Nephron (organoid): ENCODE measurements at regions not wholly inside any gene's neighbourhood (a gene's known extent, or its start where the extent isn't known, plus 50 kb on each side); places are given as distances from the start of the nearest gene placed in this dataset.
A peak's percentile ranks its signal among the peaks of the same experiment; 100 is the strongest.

Experiments
- H3K27ac Mint-ChIP-seq, 3 experiments: 2 replicates each; pipeline ENCODE4 v1.8.0; 2020; ENCODE audit warnings: mixed read lengths in 3 of 3, mild to moderate bottlenecking in 2 of 3, moderate library complexity in 1 of 3
- H3K27me3 Mint-ChIP-seq: 2 replicates; pipeline ENCODE4 v1.8.0; 2021; ENCODE audit warnings: low read depth, mild to moderate bottlenecking, moderate library complexity, mixed read lengths
- H3K36me3 Mint-ChIP-seq: 2 replicates; pipeline ENCODE4 v1.8.0; 2020; ENCODE audit warnings: low read depth, mixed read lengths
- H3K4me1 Mint-ChIP-seq: 2 replicates; pipeline ENCODE4 v1.8.0; 2020; ENCODE audit warnings: mixed read lengths
- H3K4me3 Mint-ChIP-seq, 3 experiments: 2 replicates each; pipeline ENCODE4 v1.8.0; 2020; ENCODE audit warnings: mild to moderate bottlenecking in 3 of 3, mixed read lengths in 3 of 3, moderate library complexity in 2 of 3
- H3K9me3 Mint-ChIP-seq: 2 replicates; pipeline ENCODE4 v1.8.0; 2020; ENCODE audit warnings: mixed read lengths
- TF ChIP-seq, protein P1 (sequence below), 3 experiments: fragments of 200-600 bp; sonication (generic); IDR thresholded peaks; one replicate each; pipeline ENCODE4 v1.5.0; 2021; ENCODE audit warnings: antibody characterized with exemption in 3 of 3; ENCODE audit not compliant: unreplicated experiment in 3 of 3

DNA sequence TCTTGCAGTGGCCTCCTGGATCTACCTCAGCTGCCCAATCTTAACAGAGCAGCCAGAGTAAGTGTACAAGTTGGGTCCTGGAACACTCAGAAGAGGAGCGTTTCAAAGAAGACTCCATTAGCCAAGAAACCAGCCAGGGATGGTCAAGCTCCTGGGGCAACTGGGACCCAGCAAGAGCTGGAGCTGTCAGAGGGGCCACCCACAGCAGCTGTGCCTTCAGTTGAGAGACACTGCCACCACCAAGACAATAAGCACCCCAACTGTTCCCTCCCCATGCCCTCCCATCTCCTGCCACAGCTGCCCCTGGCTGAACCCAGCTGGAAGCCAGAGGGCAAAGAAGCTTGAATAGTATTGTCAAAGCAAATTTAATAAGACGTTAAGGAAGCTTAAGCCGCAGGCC, 110.6 kb upstream of the TLE3 start:
- Mint-ChIP-seq H3K36me3 (no peaks in the 10 kb centered on the region), H3K27me3 (peaks cover 38% of the 10 kb centered on the region), H3K4me3 (no peak overlapping the region), H3K9me3 (peaks cover 3% of the 10 kb centered on the region), H3K27ac (no peak overlapping the region), H3K4me1 (peaks cover 43% of the 10 kb centered on the region)
- TF ChIP-seq, protein P1, sequence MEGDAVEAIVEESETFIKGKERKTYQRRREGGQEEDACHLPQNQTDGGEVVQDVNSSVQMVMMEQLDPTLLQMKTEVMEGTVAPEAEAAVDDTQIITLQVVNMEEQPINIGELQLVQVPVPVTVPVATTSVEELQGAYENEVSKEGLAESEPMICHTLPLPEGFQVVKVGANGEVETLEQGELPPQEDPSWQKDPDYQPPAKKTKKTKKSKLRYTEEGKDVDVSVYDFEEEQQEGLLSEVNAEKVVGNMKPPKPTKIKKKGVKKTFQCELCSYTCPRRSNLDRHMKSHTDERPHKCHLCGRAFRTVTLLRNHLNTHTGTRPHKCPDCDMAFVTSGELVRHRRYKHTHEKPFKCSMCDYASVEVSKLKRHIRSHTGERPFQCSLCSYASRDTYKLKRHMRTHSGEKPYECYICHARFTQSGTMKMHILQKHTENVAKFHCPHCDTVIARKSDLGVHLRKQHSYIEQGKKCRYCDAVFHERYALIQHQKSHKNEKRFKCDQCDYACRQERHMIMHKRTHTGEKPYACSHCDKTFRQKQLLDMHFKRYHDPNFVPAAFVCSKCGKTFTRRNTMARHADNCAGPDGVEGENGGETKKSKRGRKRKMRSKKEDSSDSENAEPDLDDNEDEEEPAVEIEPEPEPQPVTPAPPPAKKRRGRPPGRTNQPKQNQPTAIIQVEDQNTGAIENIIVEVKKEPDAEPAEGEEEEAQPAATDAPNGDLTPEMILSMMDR (IDR thresholded peaks at IDR 0.05; ENCODE audit: unreplicated experiment in 3 of 3), result no peak

DNA sequence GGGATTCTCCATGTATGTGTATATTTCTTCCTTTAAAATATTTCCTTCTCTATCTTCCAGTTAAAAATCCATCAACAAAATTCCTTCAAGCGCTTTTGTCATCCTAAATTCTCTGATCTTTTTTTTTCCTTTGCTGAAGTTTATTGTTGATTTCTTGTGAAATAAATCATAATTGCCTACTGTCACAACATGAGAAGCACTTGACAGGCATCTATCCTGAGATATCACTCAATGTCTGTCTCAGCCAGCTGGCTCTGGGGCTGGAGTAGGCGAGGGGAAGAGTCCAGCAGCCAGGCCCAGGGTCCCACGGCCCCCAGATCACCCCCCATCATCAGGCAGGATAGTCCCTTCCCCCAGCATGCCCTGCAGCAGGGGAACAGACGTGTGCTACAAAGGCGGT, 109.0 kb upstream of the TLE3 start:
- H3K4me1 Mint-ChIP-seq, result peaks cover 41% of the 10 kb centered on the region
- peaks cover 3% of the 10 kb centered on the region for H3K9me3 Mint-ChIP-seq
- peaks cover 30% of the 10 kb centered on the region for H3K27me3 Mint-ChIP-seq
- no peak overlapping the region for H3K4me3 Mint-ChIP-seq
- no peak overlapping the region for H3K27ac Mint-ChIP-seq
- TF ChIP-seq, protein P1 (IDR thresholded peaks at IDR 0.05; ENCODE audit: unreplicated experiment in 3 of 3), result no peak
- H3K36me3 Mint-ChIP-seq, result no peaks in the 10 kb centered on the region

DNA sequence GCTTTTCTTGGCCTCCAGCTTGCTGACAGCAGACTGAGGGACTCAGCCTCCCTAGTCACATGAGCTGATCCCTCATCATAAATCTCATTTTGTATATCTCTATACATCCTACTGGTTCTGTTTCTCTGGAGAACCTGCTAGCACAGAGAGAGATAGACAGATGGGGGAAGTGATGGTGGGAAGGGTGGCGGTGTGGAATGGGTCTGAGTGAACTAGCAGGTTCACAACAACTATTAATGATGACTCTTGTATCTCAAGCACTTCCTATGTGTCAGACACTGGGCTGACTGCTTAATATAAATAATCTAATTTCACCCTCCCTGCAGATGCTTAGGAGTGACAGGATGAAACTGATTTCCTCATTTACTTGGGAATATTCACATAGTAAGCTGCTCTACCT, 106.9 kb upstream of the TLE3 start:
- Mint-ChIP-seq H3K27ac (peak overlapping the region in 2 of 3 experiments; percentile 4 to 39), H3K4me3 (no peak overlapping the region), H3K4me1 (peaks cover 54% of the 10 kb centered on the region), H3K9me3 (no peaks in the 10 kb centered on the region), H3K36me3 (no peaks in the 10 kb centered on the region), H3K27me3 (peaks cover 24% of the 10 kb centered on the region)
- TF ChIP-seq, protein P1 (IDR thresholded peaks at IDR 0.05; ENCODE audit: unreplicated experiment in 3 of 3), result no peak

DNA sequence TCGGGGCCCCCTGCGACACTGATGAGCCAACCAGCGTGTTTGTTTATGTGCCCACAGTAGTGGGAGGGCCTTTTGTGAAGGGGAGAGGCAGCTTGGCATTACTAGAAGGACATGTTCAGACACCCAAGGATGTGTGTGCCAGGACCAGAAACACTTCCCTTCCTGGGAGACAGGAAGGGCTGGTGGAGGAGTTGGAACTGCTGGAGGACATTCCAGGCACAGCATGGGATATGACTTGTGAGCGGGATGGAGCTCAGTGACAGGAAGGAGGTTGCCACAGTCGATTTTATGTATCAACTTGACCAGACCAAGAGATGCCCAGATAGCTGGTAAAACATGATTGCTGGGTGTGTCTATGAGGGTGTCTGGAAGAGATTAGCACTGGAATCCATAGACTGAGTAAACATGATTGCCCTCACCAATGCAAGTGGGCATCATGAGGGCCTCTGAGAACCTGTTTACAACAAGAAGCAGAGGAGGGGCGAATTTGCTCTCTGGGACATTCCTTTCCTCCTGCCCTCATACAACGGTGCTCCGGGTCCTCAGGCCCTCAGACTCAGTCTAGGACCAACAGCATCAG, 106.4 kb upstream of the TLE3 start:
- no peaks in the 10 kb centered on the region for H3K36me3 Mint-ChIP-seq
- peak overlapping the region in 1 of 3 experiments; percentile 39 for H3K27ac Mint-ChIP-seq
- peaks cover 54% of the 10 kb centered on the region for H3K4me1 Mint-ChIP-seq
- H3K9me3 Mint-ChIP-seq, result no peaks in the 10 kb centered on the region
- H3K27me3 Mint-ChIP-seq, result peaks cover 24% of the 10 kb centered on the region
- TF ChIP-seq, protein P1 (IDR thresholded peaks at IDR 0.05; ENCODE audit: unreplicated experiment in 3 of 3), result no peak
- no peak overlapping the region for H3K4me3 Mint-ChIP-seq

DNA sequence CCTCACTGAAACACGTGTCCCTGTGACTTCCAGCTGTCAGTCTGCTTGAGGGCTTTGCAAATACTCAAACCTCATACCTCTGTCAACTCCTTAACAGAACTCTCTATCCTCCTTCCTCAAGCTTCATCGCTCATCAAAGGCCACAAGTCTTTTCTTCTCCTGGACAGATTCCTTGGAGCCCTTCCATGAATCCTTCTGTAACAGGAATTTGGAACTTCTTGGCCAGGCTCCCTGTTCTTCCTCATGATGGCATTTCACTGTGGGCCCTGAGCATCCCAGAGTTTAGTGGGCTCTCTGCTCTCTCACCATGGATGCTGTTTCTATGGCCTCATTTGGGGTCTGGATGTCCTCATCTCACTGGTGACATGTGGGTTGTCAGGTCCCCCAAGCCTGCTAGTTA, 105.0 kb upstream of the TLE3 start:
- TF ChIP-seq, protein P1 (IDR thresholded peaks at IDR 0.05; ENCODE audit: unreplicated experiment in 3 of 3), result no peak
- peak overlapping the region in 1 of 3 experiments; percentile 0 for H3K27ac Mint-ChIP-seq
- H3K4me3 Mint-ChIP-seq, result no peak overlapping the region
- H3K9me3 Mint-ChIP-seq, result no peaks in the 10 kb centered on the region
- H3K4me1 Mint-ChIP-seq, result peaks cover 62% of the 10 kb centered on the region
- no peaks in the 10 kb centered on the region for H3K36me3 Mint-ChIP-seq
- peaks cover 23% of the 10 kb centered on the region for H3K27me3 Mint-ChIP-seq

DNA sequence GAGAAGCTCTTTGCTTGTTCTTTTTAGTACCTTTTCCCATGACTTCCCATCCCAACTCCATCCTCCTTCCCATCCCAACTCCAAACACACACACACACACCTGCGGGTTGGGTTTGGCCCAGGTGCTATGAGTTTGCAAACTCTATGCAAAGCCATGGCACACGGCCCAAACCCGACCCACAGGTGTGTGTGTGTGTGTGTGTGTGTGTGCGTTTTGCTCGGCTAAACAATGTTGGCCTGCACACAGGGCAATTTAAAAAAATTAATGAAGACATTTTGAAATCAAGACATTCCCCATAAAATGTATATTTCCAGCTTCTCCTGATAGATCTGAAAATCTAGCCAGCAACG, 103.7 kb upstream of the TLE3 start:
- no peaks in the 10 kb centered on the region for H3K9me3 Mint-ChIP-seq
- TF ChIP-seq, protein P1 (IDR thresholded peaks at IDR 0.05; ENCODE audit: unreplicated experiment in 3 of 3), result no peak

More for the DNA sequence above, 103.7 kb upstream of the TLE3 start:
- H3K27ac Mint-ChIP-seq, result peak overlapping the region in 2 of 3 experiments; percentile 37 to 78
- no peak overlapping the region for H3K4me3 Mint-ChIP-seq
- H3K27me3 Mint-ChIP-seq, result peaks cover 25% of the 10 kb centered on the region
- peaks cover 68% of the 10 kb centered on the region for H3K4me1 Mint-ChIP-seq
- H3K36me3 Mint-ChIP-seq, result no peaks in the 10 kb centered on the region
